Suprapubic skin (tissue), 4 donors: ENCODE measurements at regions not wholly inside any gene's neighbourhood (a gene's known extent, or its start where the extent isn't known, plus 50 kb on each side); places are given as distances from the start of the nearest gene placed in this dataset.

ENCODE experiments used
- DNase-seq, 2 donors: peaks; one replicate each; pipeline ENCODE4 v3.0.0-alpha.2; 2019; ENCODE audit warnings: low spot score in 2 of 2
- H3K27ac ChIP-seq: fragments of 200-600 bp; sonication (generic); one replicate; pipeline ENCODE4 v1.5.1; 2019
- H3K27me3 ChIP-seq: fragments of 200-600 bp; sonication (generic); one replicate; pipeline ENCODE4 v1.5.1; 2019
- H3K36me3 ChIP-seq: fragments of 200-600 bp; sonication (generic); one replicate; pipeline ENCODE4 v1.5.1; 2019
- H3K4me1 ChIP-seq: fragments of 200-600 bp; sonication (generic); one replicate; pipeline ENCODE4 v1.5.1; 2019
- H3K4me3 ChIP-seq: fragments of 200-600 bp; sonication (generic); one replicate; pipeline ENCODE4 v1.5.1; 2019; ENCODE audit warnings: mild to moderate bottlenecking
- H3K9me3 ChIP-seq: fragments of 200-600 bp; sonication (generic); one replicate; pipeline ENCODE4 v1.5.1; 2019
- EP300 ChIP-seq: sonication (generic); formaldehyde crosslinking; IDR thresholded peaks from one replicate; pipeline ENCODE4 v1.6.1; 2017; ENCODE audit warnings: antibody characterized with exemption
- POLR2A ChIP-seq, 2 donors: fragments of 450-650 bp; IDR thresholded peaks; one replicate each; pipeline ENCODE4 v1.6.1; 2017; ENCODE audit warnings: antibody characterized with exemption in 2 of 2, mild to moderate bottlenecking in 2 of 2, moderate library complexity in 2 of 2
- POLR2AphosphoS5 ChIP-seq, 3 donors: sonication (generic); formaldehyde crosslinking; IDR thresholded peaks; one replicate each; pipeline ENCODE4 v1.6.1; 2017; ENCODE audit warnings: antibody characterized with exemption in 3 of 3
- WGBS: methylation state at CpG from one replicate; pipeline ENCODE4 v1.1.5; 2018; 5-methylcytosine and 5-hydroxymethylcytosine counted together
- TF ChIP-seq, protein P1 (sequence below), 2 donors: fragments of 200-600 bp in 1 of 2; fragments of 450-650 bp in 1 of 2; sonication (generic) in 1 of 2; IDR thresholded peaks; one replicate each; pipeline ENCODE4 v1.5.1; 2016 to 2019; ENCODE audit warnings: antibody characterized with exemption in 2 of 2, mild to moderate bottlenecking in 1 of 2, moderate library complexity in 1 of 2

GRCh38 chr12:43294916-43295315, 257.1 kb downstream of the ADAMTS20 start:
- Histone ChIP-seq H3K36me3 (no peaks in the 10 kb centered on the region), H3K4me3 (no peak overlapping the region), H3K27me3 (no peaks in the 10 kb centered on the region), H3K4me1 (no peaks in the 10 kb centered on the region), H3K9me3 (no peaks in the 10 kb centered on the region), H3K27ac (no peak overlapping the region)
- no peak for DNase-seq
- TF ChIP-seq POLR2AphosphoS5 (IDR thresholded peaks at IDR 0.05) (no peak), POLR2A (IDR thresholded peaks at IDR 0.05) (no peak), EP300 (no peak)
- TF ChIP-seq, protein P1, sequence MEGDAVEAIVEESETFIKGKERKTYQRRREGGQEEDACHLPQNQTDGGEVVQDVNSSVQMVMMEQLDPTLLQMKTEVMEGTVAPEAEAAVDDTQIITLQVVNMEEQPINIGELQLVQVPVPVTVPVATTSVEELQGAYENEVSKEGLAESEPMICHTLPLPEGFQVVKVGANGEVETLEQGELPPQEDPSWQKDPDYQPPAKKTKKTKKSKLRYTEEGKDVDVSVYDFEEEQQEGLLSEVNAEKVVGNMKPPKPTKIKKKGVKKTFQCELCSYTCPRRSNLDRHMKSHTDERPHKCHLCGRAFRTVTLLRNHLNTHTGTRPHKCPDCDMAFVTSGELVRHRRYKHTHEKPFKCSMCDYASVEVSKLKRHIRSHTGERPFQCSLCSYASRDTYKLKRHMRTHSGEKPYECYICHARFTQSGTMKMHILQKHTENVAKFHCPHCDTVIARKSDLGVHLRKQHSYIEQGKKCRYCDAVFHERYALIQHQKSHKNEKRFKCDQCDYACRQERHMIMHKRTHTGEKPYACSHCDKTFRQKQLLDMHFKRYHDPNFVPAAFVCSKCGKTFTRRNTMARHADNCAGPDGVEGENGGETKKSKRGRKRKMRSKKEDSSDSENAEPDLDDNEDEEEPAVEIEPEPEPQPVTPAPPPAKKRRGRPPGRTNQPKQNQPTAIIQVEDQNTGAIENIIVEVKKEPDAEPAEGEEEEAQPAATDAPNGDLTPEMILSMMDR (IDR thresholded peaks at IDR 0.05), result no peak
- WGBS, result 84% methylated on average over 2 of the region's 2 CpGs

DNA sequence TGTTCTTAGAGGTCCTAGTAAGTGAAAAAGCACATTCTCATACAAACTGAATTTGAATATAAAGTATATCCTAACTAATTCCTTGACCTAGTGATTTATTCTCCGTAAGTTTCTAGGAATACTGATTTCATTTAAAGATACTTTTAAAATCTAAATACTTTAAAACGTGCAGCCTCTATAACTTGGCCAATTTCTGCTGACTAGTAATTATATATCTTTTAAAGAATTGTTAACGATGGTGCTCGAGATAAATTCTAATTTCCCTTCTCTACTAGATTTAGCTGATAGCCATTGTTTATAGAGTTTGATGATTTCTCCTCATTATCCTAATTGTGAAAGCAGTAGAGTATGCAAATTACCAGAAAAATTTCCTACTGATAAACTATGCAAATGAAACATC, 257.9 kb downstream of the ADAMTS20 start:
- Histone ChIP-seq H3K36me3 (no peaks in the 10 kb centered on the region), H3K4me3 (no peak overlapping the region), H3K27ac (no peak overlapping the region), H3K27me3 (no peaks in the 10 kb centered on the region), H3K9me3 (no peaks in the 10 kb centered on the region), H3K4me1 (peaks cover 5% of the 10 kb centered on the region)
- DNase-seq, result no peak
- TF ChIP-seq EP300 (no peak), POLR2AphosphoS5 (IDR thresholded peaks at IDR 0.05) (no peak), POLR2A (IDR thresholded peaks at IDR 0.05) (no peak)
- TF ChIP-seq, protein P1 (IDR thresholded peaks at IDR 0.05), result no peak
- WGBS, result 78% methylated on average over 4 of the region's 4 CpGs

DNA sequence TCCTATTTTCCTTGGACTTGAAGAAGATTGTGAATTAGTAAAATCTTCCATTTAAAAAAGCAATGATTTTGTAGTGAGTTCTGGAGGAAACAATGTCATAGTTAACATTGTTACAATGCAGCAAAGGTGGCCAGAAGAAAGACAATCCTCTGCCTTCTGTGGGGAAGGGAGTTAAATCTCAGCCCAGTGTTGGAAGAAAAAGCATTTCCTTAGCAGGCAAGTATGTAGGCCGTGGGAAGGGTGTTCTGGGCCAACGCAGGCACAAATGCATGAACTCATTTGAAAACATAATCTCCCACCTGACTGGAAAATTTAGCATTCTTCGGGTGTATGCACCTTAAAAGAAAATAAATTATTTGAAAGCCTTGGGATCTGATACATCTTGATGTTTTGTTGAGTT, 258.6 kb downstream of the ADAMTS20 start:
- WGBS, result 59% methylated on average over 3 of the region's 3 CpGs
- no peak overlapping the region for H3K27ac ChIP-seq
- H3K9me3 ChIP-seq, result no peaks in the 10 kb centered on the region
- no peak overlapping the region for H3K4me3 ChIP-seq
- no peak for DNase-seq
- TF ChIP-seq POLR2AphosphoS5 (IDR thresholded peaks at IDR 0.05) (no peak), POLR2A (IDR thresholded peaks at IDR 0.05) (no peak), EP300 (no peak)
- TF ChIP-seq, protein P1 (IDR thresholded peaks at IDR 0.05), result no peak
- H3K36me3 ChIP-seq, result no peaks in the 10 kb centered on the region
- no peaks in the 10 kb centered on the region for H3K27me3 ChIP-seq
- H3K4me1 ChIP-seq, result peaks cover 8% of the 10 kb centered on the region

- peaks cover 8% of the 10 kb centered on the region for H3K4me1 ChIP-seq
- TF ChIP-seq POLR2A (IDR thresholded peaks at IDR 0.05) (no peak), EP300 (no peak), POLR2AphosphoS5 (IDR thresholded peaks at IDR 0.05) (no peak)
- TF ChIP-seq, protein P1 (IDR thresholded peaks at IDR 0.05), result no peak
- 62% methylated on average over 2 of the region's 2 CpGs for WGBS
- no peak for DNase-seq
- H3K27me3 ChIP-seq, result no peaks in the 10 kb centered on the region
- H3K4me3 ChIP-seq, result no peak overlapping the region
- H3K9me3 ChIP-seq, result no peaks in the 10 kb centered on the region
- no peak overlapping the region for H3K27ac ChIP-seq
- H3K36me3 ChIP-seq, result no peaks in the 10 kb centered on the region
Measured at GRCh38 chr12:43292699-43293098, 259.3 kb downstream of the ADAMTS20 start.

- no peak for TF ChIP-seq POLR2AphosphoS5 (IDR thresholded peaks at IDR 0.05)
- TF ChIP-seq, protein P1 (IDR thresholded peaks at IDR 0.05), result no peak
- TF ChIP-seq POLR2A (IDR thresholded peaks at IDR 0.05), result no peak
- TF ChIP-seq EP300, result no peak
- no peaks in the 10 kb centered on the region for H3K36me3 ChIP-seq
- H3K4me1 ChIP-seq, result peaks cover 8% of the 10 kb centered on the region
- H3K27me3 ChIP-seq, result no peaks in the 10 kb centered on the region
- H3K9me3 ChIP-seq, result no peaks in the 10 kb centered on the region
- WGBS, result 84% methylated on average over 3 of the region's 3 CpGs
- H3K4me3 ChIP-seq, result no peak overlapping the region
- no peak for DNase-seq
- H3K27ac ChIP-seq, result no peak overlapping the region
Measured at GRCh38 chr12:43291516-43291915, 260.5 kb downstream of the ADAMTS20 start.
